ENCODE measurements at regions not wholly inside any gene's neighbourhood (a gene's known extent, or its start where the extent isn't known, plus 50 kb on each side); places are given as distances from the start of the nearest gene placed in this dataset.

DNA sequence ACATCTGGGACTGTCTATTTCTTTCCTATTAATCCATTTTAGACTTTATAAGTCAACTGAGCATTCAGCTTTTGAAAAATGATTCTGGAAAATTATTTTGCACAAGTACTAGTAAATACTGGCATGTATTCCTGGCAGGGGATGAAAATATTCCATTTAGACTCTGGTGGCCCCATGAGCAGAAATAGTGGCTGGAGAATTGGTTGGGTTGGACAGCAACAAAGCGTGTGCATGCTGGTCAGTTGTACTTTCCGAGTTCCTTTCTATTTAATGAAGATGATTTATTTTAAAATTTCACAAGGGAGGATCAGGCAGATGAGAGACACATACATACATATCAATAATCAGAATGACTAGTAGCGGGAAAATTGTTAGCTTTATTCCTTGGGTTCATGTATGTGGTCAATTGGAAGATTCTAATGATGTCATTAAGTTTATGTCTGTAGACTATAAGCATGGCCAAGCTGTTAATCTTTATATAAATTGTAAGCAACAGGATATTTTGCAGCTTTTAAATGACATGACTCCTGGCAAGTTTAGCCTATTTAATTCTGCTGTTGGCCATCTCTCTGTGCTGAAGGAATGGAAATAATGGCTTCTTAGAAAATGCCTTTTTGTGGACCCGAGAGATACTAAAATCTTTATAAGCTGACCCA lies 541.6 kb downstream of the SLC4A3 start:
- Histone ChIP-seq H4K8ac (ENCODE audit: low read length) (no peak overlapping the region), H3K14ac (ENCODE audit: low read length in 2 of 2) (no peak overlapping the region), H2BK5ac (ENCODE audit: low read depth, low read length, poor library complexity, severe bottlenecking) (no peak overlapping the region), H3K9ac (ENCODE audit: low read length) (no peak overlapping the region), H3K18ac (ENCODE audit: low read depth in 1 of 2, low read length in 2 of 2) (no peak overlapping the region), H4K91ac (ENCODE audit: low read length) (no peak overlapping the region), H2AFZ (ENCODE audit: low read depth, low read length) (no peak overlapping the region), H2BK12ac (ENCODE audit: low read length in 2 of 2) (no peak overlapping the region), H3K23ac (ENCODE audit: low read length in 2 of 2) (no peak overlapping the region), H3K27ac (ENCODE audit: low read length, poor library complexity, severe bottlenecking) (no peak overlapping the region), H3K4me1 (ENCODE audit: control insufficient read depth, insufficient read depth, low read depth, low read length) (no peaks in the 10 kb centered on the region), H3K4me3 (ENCODE audit: insufficient read depth in 1 of 2, low read depth in 1 of 2, low read length in 2 of 2) (no peak overlapping the region), H2BK15ac (ENCODE audit: low read depth, poor library complexity, severe bottlenecking) (no peak overlapping the region), H2BK120ac (ENCODE audit: low read depth, low read length) (no peak overlapping the region), H3K79me1 (replicated peaks; ENCODE audit: low read length, poor library complexity, severe bottlenecking) (no peaks in the 10 kb centered on the region), H3K36me3 (ENCODE audit: control insufficient read depth in 1 of 2, insufficient read depth in 2 of 2, low read depth in 1 of 2, low read length in 2 of 2) (no peaks in the 10 kb centered on the region), H3K9me3 (ENCODE audit: control insufficient read depth, low read length) (no peaks in the 10 kb centered on the region), H3K27me3 (ENCODE audit: control insufficient read depth in 1 of 2, insufficient read depth in 1 of 2, low read length in 2 of 2) (no peaks in the 10 kb centered on the region), H2AK5ac (ENCODE audit: low read length, severe bottlenecking) (no peak overlapping the region), H3K4me2 (ENCODE audit: low read length, poor library complexity, severe bottlenecking) (no peak overlapping the region), H3K4ac (ENCODE audit: low read depth in 1 of 2, low read length in 2 of 2) (no peak overlapping the region)
- 100% methylated on average over 2 of the region's 4 CpGs for WGBS
- no peak for DNase-seq

DNA sequence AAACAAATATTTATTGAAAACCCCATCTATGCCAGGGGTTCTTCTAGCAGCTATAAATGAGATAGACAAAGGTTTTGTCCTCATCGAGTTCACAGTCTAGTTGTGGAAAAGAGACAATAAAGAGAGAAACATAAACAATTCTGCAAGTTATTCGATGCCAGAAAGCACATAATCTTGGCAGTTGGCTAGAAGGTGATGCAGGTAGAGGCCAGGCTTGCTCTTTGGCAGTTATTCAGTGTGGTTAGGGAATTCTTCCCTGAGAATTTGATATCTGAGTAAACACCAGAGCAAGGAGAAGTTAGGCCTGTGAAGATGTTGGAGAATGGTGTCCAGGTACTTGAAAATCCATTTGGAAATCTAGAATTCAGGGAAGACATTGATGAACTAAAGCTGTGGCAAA lies 547.4 kb downstream of the SLC4A3 start:
- no peak overlapping the region for H3K27ac ChIP-seq (ENCODE audit: low read length, poor library complexity, severe bottlenecking)
- H2BK5ac ChIP-seq (ENCODE audit: low read depth, low read length, poor library complexity, severe bottlenecking): no peak overlapping the region
- H3K4me3 ChIP-seq (ENCODE audit: insufficient read depth in 1 of 2, low read depth in 1 of 2, low read length in 2 of 2): no peak overlapping the region
- no peak overlapping the region for H3K4me2 ChIP-seq (ENCODE audit: low read length, poor library complexity, severe bottlenecking)
- no peaks in the 10 kb centered on the region for H3K36me3 ChIP-seq (ENCODE audit: control insufficient read depth in 1 of 2, insufficient read depth in 2 of 2, low read depth in 1 of 2, low read length in 2 of 2)
- no peak overlapping the region for H3K18ac ChIP-seq (ENCODE audit: low read depth in 1 of 2, low read length in 2 of 2)
- no peak overlapping the region for H3K14ac ChIP-seq (ENCODE audit: low read length in 2 of 2)
- no peak overlapping the region for H3K9ac ChIP-seq (ENCODE audit: low read length)
- WGBS: 74% methylated on average over 2 of the region's 2 CpGs
- H2BK12ac ChIP-seq (ENCODE audit: low read length in 2 of 2): no peak overlapping the region
- H3K4me1 ChIP-seq (ENCODE audit: control insufficient read depth, insufficient read depth, low read depth, low read length): no peaks in the 10 kb centered on the region
- no peaks in the 10 kb centered on the region for H3K79me1 ChIP-seq (replicated peaks; ENCODE audit: low read length, poor library complexity, severe bottlenecking)
- no peak overlapping the region for H2BK120ac ChIP-seq (ENCODE audit: low read depth, low read length)
- H4K91ac ChIP-seq (ENCODE audit: low read length): no peak overlapping the region
- no peak overlapping the region for H4K8ac ChIP-seq (ENCODE audit: low read length)
- no peak overlapping the region for H2AK5ac ChIP-seq (ENCODE audit: low read length, severe bottlenecking)
- H2BK15ac ChIP-seq (ENCODE audit: low read depth, poor library complexity, severe bottlenecking): no peak overlapping the region
- no peak for DNase-seq
- no peak overlapping the region for H3K23ac ChIP-seq (ENCODE audit: low read length in 2 of 2)
- H3K27me3 ChIP-seq (ENCODE audit: control insufficient read depth in 1 of 2, insufficient read depth in 1 of 2, low read length in 2 of 2): no peaks in the 10 kb centered on the region
- no peaks in the 10 kb centered on the region for H3K9me3 ChIP-seq (ENCODE audit: control insufficient read depth, low read length)
- no peak overlapping the region for H3K4ac ChIP-seq (ENCODE audit: low read depth in 1 of 2, low read length in 2 of 2)
- H2AFZ ChIP-seq (ENCODE audit: low read depth, low read length): no peak overlapping the region

DNA sequence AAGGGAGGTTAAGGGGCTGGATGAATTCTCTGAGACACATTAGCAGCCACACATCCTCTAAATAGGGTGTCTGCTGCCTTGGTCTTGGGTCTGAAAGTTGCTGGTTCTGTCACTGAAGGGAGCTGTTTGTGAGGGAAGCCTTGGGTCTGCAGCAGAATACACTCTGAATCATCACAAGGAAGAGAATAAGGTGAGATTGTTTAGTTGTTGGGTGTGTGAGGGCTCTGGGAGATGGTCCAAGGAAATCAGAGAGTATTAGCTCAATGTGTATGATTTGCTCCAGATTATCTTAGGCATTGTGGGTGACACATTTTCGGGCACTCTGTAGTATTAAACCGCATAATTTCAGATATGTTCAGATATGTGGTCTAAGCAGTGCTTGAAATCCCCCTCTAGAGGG lies 548.5 kb downstream of the SLC4A3 start:
- Histone ChIP-seq H3K18ac (ENCODE audit: low read depth in 1 of 2, low read length in 2 of 2) (no peak overlapping the region), H3K27me3 (ENCODE audit: control insufficient read depth in 1 of 2, insufficient read depth in 1 of 2, low read length in 2 of 2) (no peaks in the 10 kb centered on the region), H3K27ac (ENCODE audit: low read length, poor library complexity, severe bottlenecking) (no peak overlapping the region), H2BK120ac (ENCODE audit: low read depth, low read length) (no peak overlapping the region), H3K23ac (ENCODE audit: low read length in 2 of 2) (no peak overlapping the region), H3K4me3 (ENCODE audit: insufficient read depth in 1 of 2, low read depth in 1 of 2, low read length in 2 of 2) (no peak overlapping the region), H2AFZ (ENCODE audit: low read depth, low read length) (no peak overlapping the region), H4K8ac (ENCODE audit: low read length) (no peak overlapping the region), H3K4me1 (ENCODE audit: control insufficient read depth, insufficient read depth, low read depth, low read length) (no peaks in the 10 kb centered on the region), H3K4ac (ENCODE audit: low read depth in 1 of 2, low read length in 2 of 2) (no peak overlapping the region), H3K14ac (ENCODE audit: low read length in 2 of 2) (no peak overlapping the region), H3K36me3 (ENCODE audit: control insufficient read depth in 1 of 2, insufficient read depth in 2 of 2, low read depth in 1 of 2, low read length in 2 of 2) (no peaks in the 10 kb centered on the region), H2BK12ac (ENCODE audit: low read length in 2 of 2) (no peak overlapping the region), H3K4me2 (ENCODE audit: low read length, poor library complexity, severe bottlenecking) (no peak overlapping the region), H2AK5ac (ENCODE audit: low read length, severe bottlenecking) (no peak overlapping the region), H3K9me3 (ENCODE audit: control insufficient read depth, low read length) (no peaks in the 10 kb centered on the region), H4K91ac (ENCODE audit: low read length) (no peak overlapping the region), H2BK15ac (ENCODE audit: low read depth, poor library complexity, severe bottlenecking) (no peak overlapping the region), H3K79me1 (replicated peaks; ENCODE audit: low read length, poor library complexity, severe bottlenecking) (no peaks in the 10 kb centered on the region), H2BK5ac (ENCODE audit: low read depth, low read length, poor library complexity, severe bottlenecking) (no peak overlapping the region), H3K9ac (ENCODE audit: low read length) (no peak overlapping the region)
- WGBS: 100% methylated on average over 2 of the region's 2 CpGs
- no peak for DNase-seq

DNA sequence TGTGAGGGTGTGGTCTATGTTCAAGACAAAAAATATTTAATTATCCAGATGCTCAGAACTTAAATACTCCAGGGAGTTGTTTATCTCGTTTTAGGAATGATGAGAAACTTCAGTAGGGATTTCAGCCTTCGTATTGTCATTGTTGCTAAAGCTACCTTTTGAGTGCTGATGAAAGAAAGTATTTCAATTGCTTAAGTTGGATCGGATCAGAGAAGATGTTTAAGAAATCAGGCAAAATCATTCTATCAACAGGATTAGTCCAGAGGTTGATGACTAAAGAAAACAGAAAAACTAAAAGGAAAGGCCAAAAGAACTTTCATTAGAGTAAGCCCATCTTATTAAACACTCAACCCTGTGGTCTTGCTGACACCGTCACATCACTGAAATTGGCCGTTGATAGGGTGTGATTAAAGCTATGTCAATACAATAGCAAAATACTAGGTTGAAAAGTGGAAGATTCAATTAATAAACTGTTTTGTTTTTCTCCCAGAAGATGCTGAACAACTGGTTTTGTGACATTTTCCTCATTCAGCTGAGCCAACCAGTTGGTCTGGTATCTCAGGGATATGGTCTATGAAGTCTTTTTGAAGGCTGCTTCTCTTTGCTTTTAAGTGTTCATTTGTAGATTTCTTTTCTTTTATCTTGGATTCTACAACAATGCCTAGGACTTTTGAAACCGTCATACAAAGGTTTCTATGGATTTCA lies 551.7 kb downstream of the SLC4A3 start:
- no peaks in the 10 kb centered on the region for H3K36me3 ChIP-seq (ENCODE audit: control insufficient read depth in 1 of 2, insufficient read depth in 2 of 2, low read depth in 1 of 2, low read length in 2 of 2)
- no peak overlapping the region for H4K91ac ChIP-seq (ENCODE audit: low read length)
- H2BK120ac ChIP-seq (ENCODE audit: low read depth, low read length): no peak overlapping the region
- H3K9ac ChIP-seq (ENCODE audit: low read length): no peak overlapping the region
- no peak overlapping the region for H4K8ac ChIP-seq (ENCODE audit: low read length)
- H3K4ac ChIP-seq (ENCODE audit: low read depth in 1 of 2, low read length in 2 of 2): no peak overlapping the region
- H3K14ac ChIP-seq (ENCODE audit: low read length in 2 of 2): no peak overlapping the region
- no peak overlapping the region for H2BK12ac ChIP-seq (ENCODE audit: low read length in 2 of 2)
- 89% methylated on average over 3 of the region's 6 CpGs for WGBS
- H2AK5ac ChIP-seq (ENCODE audit: low read length, severe bottlenecking): no peak overlapping the region
- H3K79me1 ChIP-seq (replicated peaks; ENCODE audit: low read length, poor library complexity, severe bottlenecking): no peaks in the 10 kb centered on the region
- DNase-seq: no peak
- H3K27me3 ChIP-seq (ENCODE audit: control insufficient read depth in 1 of 2, insufficient read depth in 1 of 2, low read length in 2 of 2): no peaks in the 10 kb centered on the region
- H2BK15ac ChIP-seq (ENCODE audit: low read depth, poor library complexity, severe bottlenecking): no peak overlapping the region
- H3K4me2 ChIP-seq (ENCODE audit: low read length, poor library complexity, severe bottlenecking): no peak overlapping the region
- H3K23ac ChIP-seq (ENCODE audit: low read length in 2 of 2): no peak overlapping the region
- no peak overlapping the region for H3K4me3 ChIP-seq (ENCODE audit: insufficient read depth in 1 of 2, low read depth in 1 of 2, low read length in 2 of 2)
- H3K27ac ChIP-seq (ENCODE audit: low read length, poor library complexity, severe bottlenecking): no peak overlapping the region
- H2BK5ac ChIP-seq (ENCODE audit: low read depth, low read length, poor library complexity, severe bottlenecking): no peak overlapping the region
- no peaks in the 10 kb centered on the region for H3K9me3 ChIP-seq (ENCODE audit: control insufficient read depth, low read length)
- no peak overlapping the region for H2AFZ ChIP-seq (ENCODE audit: low read depth, low read length)
- H3K4me1 ChIP-seq (ENCODE audit: control insufficient read depth, insufficient read depth, low read depth, low read length): no peaks in the 10 kb centered on the region
- no peak overlapping the region for H3K18ac ChIP-seq (ENCODE audit: low read depth in 1 of 2, low read length in 2 of 2)

Measured in mesenchymal stem cell (in vitro differentiated cells and primary cell).